IPS-20b (cell line): ENCODE measurements at regions not wholly inside any gene's neighbourhood (a gene's known extent, or its start where the extent isn't known, plus 50 kb on each side); places are given as distances from the start of the nearest gene placed in this dataset.

ENCODE experiments used
- H3K27ac ChIP-seq: one replicate; pipeline ENCODE4 v1.5.1; 2013; ENCODE audit warnings: low read length
- H3K27me3 ChIP-seq: 2 replicates; pipeline ENCODE4 v1.6.1; 2013; ENCODE audit warnings: mild to moderate bottlenecking, low read length, inconsistent platforms; ENCODE audit not compliant: insufficient read depth
- H3K36me3 ChIP-seq: 2 replicates; pipeline ENCODE4 v1.6.1; 2013; ENCODE audit warnings: low read depth, mild to moderate bottlenecking, inconsistent platforms, low read length, moderate library complexity; ENCODE audit not compliant: insufficient read depth
- H3K4me1 ChIP-seq: 2 replicates; pipeline ENCODE4 v1.6.1; 2013; ENCODE audit warnings: mild to moderate bottlenecking, control low read depth, inconsistent platforms, low read length, moderate library complexity; ENCODE audit not compliant: insufficient read depth
- H3K4me3 ChIP-seq: 2 replicates; pipeline ENCODE4 v1.5.1; 2013; ENCODE audit warnings: mild to moderate bottlenecking, low read length, inconsistent platforms
- H3K9ac ChIP-seq: 2 replicates; pipeline ENCODE4 v1.6.1; 2013; ENCODE audit warnings: low read depth, mild to moderate bottlenecking, inconsistent platforms, low read length, moderate library complexity
- H3K9me3 ChIP-seq: 2 replicates; pipeline ENCODE4 v1.6.1; 2013; ENCODE audit warnings: mild to moderate bottlenecking, low read depth, low read length, inconsistent platforms; ENCODE audit not compliant: insufficient read depth

GRCh38 chr7:132733860-132734259 is 157.6 kb upstream of the PLXNA4 start:
- Histone ChIP-seq H3K9me3 (no peaks in the 10 kb centered on the region), H3K27ac (no peak overlapping the region), H3K27me3 (no peaks in the 10 kb centered on the region; the same call in 1 of the 2 replicates), H3K4me1 (no peaks in the 10 kb centered on the region), H3K4me3 (no peak overlapping the region), H3K9ac (no peak overlapping the region), H3K36me3 (no peaks in the 10 kb centered on the region)

GRCh38 chr7:132732321-132732865 is 156.1 kb upstream of the PLXNA4 start:
- no peaks in the 10 kb centered on the region; the same call in 1 of the 2 replicates for H3K27me3 ChIP-seq
- H3K36me3 ChIP-seq, result no peaks in the 10 kb centered on the region
- H3K27ac ChIP-seq, result no peak overlapping the region
- H3K4me1 ChIP-seq, result no peaks in the 10 kb centered on the region
- no peak overlapping the region for H3K4me3 ChIP-seq
- no peak overlapping the region for H3K9ac ChIP-seq
- no peaks in the 10 kb centered on the region for H3K9me3 ChIP-seq

DNA sequence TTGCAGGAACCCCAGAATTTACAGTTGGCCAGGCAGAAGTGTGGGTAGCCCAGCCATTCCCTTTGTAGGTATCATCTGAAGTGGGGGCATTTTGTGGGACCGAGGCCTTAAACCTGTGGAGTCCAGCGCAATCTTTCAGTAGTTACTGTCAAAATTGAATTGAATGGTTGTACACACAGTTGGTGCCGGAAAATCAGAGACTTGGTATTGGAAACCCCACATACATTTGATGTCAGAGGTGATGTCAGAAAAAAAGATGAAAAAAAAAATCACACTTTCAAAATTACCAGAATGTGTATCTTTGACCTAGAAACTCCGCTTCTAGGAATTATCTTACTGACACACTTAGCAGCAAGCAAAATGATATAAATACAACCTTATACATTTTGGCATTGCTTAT is 153.8 kb upstream of the PLXNA4 start:
- Histone ChIP-seq H3K4me1 (no peaks in the 10 kb centered on the region), H3K9me3 (no peaks in the 10 kb centered on the region), H3K27ac (no peak overlapping the region)

GRCh38 chr7:132723506-132724081 is 147.3 kb upstream of the PLXNA4 start:
- H3K27ac ChIP-seq, result no peak overlapping the region
- no peaks in the 10 kb centered on the region for H3K27me3 ChIP-seq
- no peak overlapping the region for H3K9ac ChIP-seq
- no peak overlapping the region for H3K4me3 ChIP-seq
- no peaks in the 10 kb centered on the region; the same call in 1 of the 2 replicates for H3K9me3 ChIP-seq
- no peaks in the 10 kb centered on the region for H3K4me1 ChIP-seq
- H3K36me3 ChIP-seq, result no peaks in the 10 kb centered on the region

More for the DNA sequence above, 153.8 kb upstream of the PLXNA4 start:
- Histone ChIP-seq H3K27me3 (no peaks in the 10 kb centered on the region; the same call in 1 of the 2 replicates), H3K36me3 (no peaks in the 10 kb centered on the region), H3K9ac (no peak overlapping the region), H3K4me3 (no peak overlapping the region)

DNA sequence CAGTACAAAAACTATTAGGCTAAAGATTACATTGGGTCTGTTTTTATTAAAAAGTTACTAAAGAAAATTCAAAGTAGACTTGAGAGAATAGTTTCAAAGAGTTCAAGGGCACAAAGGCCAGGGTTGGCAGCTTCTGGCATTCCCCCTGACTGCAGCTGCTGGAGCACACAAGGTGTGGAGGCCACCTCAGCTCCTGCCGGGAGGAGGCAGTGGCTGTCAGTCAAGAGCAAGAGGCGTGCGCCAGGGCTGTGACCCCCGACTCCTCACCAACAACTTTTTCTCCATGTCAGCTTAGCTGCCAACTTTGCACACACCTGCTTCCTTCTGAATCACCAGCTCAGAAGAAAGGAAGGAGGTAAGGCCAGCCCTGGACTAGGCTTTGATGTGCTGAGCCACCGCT is 144.6 kb upstream of the PLXNA4 start:
- Histone ChIP-seq H3K9ac (no peak overlapping the region), H3K4me3 (no peak overlapping the region), H3K9me3 (no peaks in the 10 kb centered on the region; the same call in 1 of the 2 replicates), H3K27me3 (no peaks in the 10 kb centered on the region), H3K36me3 (no peaks in the 10 kb centered on the region), H3K27ac (no peak overlapping the region), H3K4me1 (no peaks in the 10 kb centered on the region)

DNA sequence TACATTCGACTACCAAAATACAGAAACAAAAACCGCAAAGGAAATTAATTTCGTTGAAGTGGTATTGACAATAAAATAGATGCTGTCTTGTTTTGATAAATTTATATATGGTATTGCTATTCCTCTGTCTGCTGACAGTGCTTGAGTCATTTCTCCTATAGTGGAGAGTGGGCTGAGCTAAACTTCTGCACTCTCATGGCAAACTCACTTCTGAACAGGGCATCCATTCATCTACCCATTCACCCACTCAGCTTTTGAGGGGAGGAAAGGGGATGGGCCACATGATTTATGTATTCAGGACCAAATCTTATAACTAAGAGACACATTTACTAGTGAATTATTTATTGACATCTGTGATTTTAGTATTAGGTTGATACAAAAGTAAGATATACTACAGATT is 137.6 kb upstream of the PLXNA4 start:
- Histone ChIP-seq H3K27me3 (no peaks in the 10 kb centered on the region), H3K36me3 (no peaks in the 10 kb centered on the region), H3K27ac (no peak overlapping the region), H3K9ac (no peak overlapping the region), H3K9me3 (no peaks in the 10 kb centered on the region; the same call in 1 of the 2 replicates), H3K4me1 (no peaks in the 10 kb centered on the region), H3K4me3 (no peak overlapping the region)

- Histone ChIP-seq H3K4me1 (no peaks in the 10 kb centered on the region), H3K9ac (no peak overlapping the region), H3K27ac (no peak overlapping the region), H3K9me3 (no peaks in the 10 kb centered on the region), H3K4me3 (no peak overlapping the region), H3K36me3 (no peaks in the 10 kb centered on the region), H3K27me3 (no peaks in the 10 kb centered on the region)
Measured at GRCh38 chr7:132709971-132710567, 133.8 kb upstream of the PLXNA4 start.

DNA sequence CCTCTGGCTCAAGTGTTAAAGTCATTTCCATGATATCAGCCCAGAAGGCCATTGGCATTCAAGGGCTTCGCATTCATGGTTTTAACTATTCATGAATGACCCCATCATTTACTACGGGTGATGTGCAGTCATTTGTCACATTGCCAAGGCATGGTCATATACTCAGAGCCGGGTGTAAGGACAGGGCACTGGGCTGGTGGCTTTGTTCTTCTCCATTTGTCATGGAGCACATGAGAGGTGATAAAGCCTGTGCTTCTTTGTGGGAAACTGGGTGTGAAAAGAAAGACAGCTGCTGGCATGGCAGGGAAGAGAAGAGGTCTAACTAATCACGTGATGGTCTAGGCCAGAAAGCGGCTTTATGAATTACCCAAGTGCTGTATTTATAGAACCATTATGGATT is 132.2 kb upstream of the PLXNA4 start:
- no peaks in the 10 kb centered on the region for H3K27me3 ChIP-seq
- H3K4me1 ChIP-seq, result no peaks in the 10 kb centered on the region
- no peaks in the 10 kb centered on the region for H3K9me3 ChIP-seq
- no peak overlapping the region for H3K4me3 ChIP-seq
- H3K27ac ChIP-seq, result no peak overlapping the region
- H3K36me3 ChIP-seq, result no peaks in the 10 kb centered on the region
- no peak overlapping the region for H3K9ac ChIP-seq

- Histone ChIP-seq H3K9me3 (no peaks in the 10 kb centered on the region), H3K4me1 (no peaks in the 10 kb centered on the region), H3K27me3 (no peaks in the 10 kb centered on the region), H3K27ac (no peak overlapping the region), H3K9ac (no peak overlapping the region), H3K36me3 (no peaks in the 10 kb centered on the region), H3K4me3 (no peak overlapping the region)
Measured at GRCh38 chr7:132705146-132705545, 128.9 kb upstream of the PLXNA4 start.

DNA sequence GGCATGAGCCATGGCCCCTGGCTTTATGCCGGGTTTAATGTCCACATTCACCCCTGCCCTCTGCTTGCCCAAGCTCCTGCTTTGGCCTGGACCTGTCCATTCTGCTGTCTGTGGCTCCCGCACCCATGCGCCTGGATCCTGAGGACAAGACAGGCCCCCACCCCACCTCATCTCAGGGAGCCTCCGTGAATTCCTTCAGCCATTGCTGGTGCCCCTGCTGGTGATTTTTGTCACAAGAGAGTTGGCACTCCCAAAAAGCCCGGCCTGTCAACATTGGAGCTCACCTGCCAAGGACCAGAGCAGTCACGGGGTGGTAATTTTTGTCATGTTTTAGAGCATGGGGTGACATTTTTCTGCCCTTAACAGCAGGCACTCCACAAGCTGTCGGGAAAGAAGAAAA is 127.5 kb upstream of the PLXNA4 start:
- no peak overlapping the region for H3K27ac ChIP-seq
- H3K36me3 ChIP-seq, result no peaks in the 10 kb centered on the region
- no peaks in the 10 kb centered on the region for H3K27me3 ChIP-seq
- no peaks in the 10 kb centered on the region for H3K9me3 ChIP-seq
- H3K4me3 ChIP-seq, result no peak overlapping the region
- H3K4me1 ChIP-seq, result no peaks in the 10 kb centered on the region
- H3K9ac ChIP-seq, result no peak overlapping the region

GRCh38 chr7:132697003-132697402 is 120.7 kb upstream of the PLXNA4 start:
- H3K9ac ChIP-seq, result no peak overlapping the region
- H3K9me3 ChIP-seq, result no peaks in the 10 kb centered on the region
- no peaks in the 10 kb centered on the region for H3K27me3 ChIP-seq
- H3K4me1 ChIP-seq, result no peaks in the 10 kb centered on the region
- no peak overlapping the region for H3K27ac ChIP-seq
- H3K4me3 ChIP-seq, result no peak overlapping the region
- H3K36me3 ChIP-seq, result no peaks in the 10 kb centered on the region

- Histone ChIP-seq H3K27me3 (no peaks in the 10 kb centered on the region), H3K9me3 (no peaks in the 10 kb centered on the region), H3K4me1 (no peaks in the 10 kb centered on the region)
Measured at GRCh38 chr7:132696332-132696731, 120.1 kb upstream of the PLXNA4 start.

More at GRCh38 chr7:132696332-132696731, 120.1 kb upstream of the PLXNA4 start:
- H3K36me3 ChIP-seq, result no peaks in the 10 kb centered on the region
- no peak overlapping the region for H3K9ac ChIP-seq
- H3K4me3 ChIP-seq, result no peak overlapping the region
- no peak overlapping the region for H3K27ac ChIP-seq
